NCI-H748 (cell line): ENCODE measurements at regions not wholly inside any gene's neighbourhood (a gene's known extent, or its start where the extent isn't known, plus 50 kb on each side); places are given as distances from the start of the nearest gene placed in this dataset.
"Not testable (repeated sequence)": the region's sequence is repeated elsewhere in the genome, so short reads cannot be mapped to it uniquely, and the experiment has no call there.

Experiments
- DNase-seq: peaks from one replicate; lab custom pipeline; 2025; ENCODE audit not compliant: unreplicated experiment; lab: John Stamatoyannopoulos, UW

DNA sequence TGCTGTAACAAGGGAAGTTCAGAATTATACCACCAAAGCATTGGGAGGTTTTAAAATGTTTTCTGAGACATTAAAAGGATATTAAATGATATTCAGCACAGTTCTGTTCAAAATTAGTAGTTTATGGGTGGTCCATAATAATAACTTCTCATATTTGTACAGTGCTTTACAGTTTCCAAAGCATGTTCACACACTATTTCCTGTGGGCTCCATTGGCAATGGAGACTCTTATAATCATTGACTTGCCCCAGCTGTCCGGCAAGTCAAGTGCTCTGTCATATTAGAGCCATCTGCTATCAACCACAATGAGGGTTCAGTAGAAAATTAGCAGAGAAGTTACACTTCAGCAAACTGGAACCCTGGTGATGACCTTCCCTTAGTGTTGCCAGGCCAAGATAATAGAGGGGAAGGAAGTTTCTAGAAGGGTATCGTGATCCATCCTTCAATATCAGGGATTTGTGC, 526.6 kb upstream of the CCDC196 start:
- no peak for DNase-seq

GRCh38 chr14:65961004-65961403, 525.2 kb upstream of the CCDC196 start:
- DNase-seq = peak; percentile 49

GRCh38 chr14:65962952-65963351, 523.2 kb upstream of the CCDC196 start:
- no peak for DNase-seq

- DNase-seq = no peak
These were observed 521.8 kb upstream of the CCDC196 start for GRCh38 chr14:65964366-65964765.

DNA sequence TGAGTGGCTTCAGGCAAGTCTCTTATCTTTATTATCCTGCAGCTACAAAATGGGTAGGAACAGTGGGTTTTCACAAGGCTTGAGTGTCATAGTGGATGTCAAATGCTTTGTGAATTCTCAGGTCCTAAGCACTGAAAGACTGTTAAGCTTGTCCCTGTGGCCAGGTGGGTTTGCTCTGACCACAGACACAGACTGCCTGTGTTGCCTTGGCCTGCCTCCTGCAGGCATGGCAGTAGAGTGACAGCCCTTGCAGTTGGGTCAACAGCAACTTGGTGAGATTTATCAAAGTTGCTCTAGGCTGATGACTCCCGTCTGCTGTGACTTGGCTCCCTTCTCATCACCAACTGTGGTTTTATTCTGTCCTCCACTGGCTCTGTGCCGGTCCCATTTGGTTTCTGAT, 520.0 kb upstream of the CCDC196 start:
- peak; percentile 20 for DNase-seq

- DNase-seq = no peak
These were observed 513.8 kb upstream of the CCDC196 start for GRCh38 chr14:65972346-65972870.

GRCh38 chr14:65972891-65973290, 513.3 kb upstream of the CCDC196 start:
- DNase-seq = no peak

GRCh38 chr14:65975865-65976264, 510.3 kb upstream of the CCDC196 start:
- DNase-seq = no peak

- peak; percentile 18 for DNase-seq
These were observed 509.3 kb upstream of the CCDC196 start for GRCh38 chr14:65976761-65977404.

GRCh38 chr14:65981192-65981843, 504.9 kb upstream of the CCDC196 start:
- DNase-seq = no peak

DNA sequence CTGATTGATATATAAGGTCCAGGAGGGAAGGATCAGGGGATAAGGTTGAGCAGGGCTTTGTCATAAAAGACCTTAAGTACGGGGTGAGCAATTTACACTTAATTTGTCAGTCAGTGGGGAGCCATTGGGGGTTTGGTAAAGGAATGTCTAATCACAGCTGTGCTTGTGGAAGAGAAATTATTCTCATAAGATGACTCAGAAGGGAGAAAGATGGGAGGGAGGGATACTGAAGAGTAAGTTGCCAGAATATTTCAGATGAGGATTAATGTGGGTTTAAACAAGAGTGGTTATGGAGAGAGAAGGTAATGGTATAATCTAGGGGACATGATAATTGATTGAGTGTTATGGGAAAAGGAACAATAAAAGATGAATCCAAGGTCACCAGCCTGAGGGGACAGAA, 500.1 kb upstream of the CCDC196 start:
- no peak for DNase-seq

DNA sequence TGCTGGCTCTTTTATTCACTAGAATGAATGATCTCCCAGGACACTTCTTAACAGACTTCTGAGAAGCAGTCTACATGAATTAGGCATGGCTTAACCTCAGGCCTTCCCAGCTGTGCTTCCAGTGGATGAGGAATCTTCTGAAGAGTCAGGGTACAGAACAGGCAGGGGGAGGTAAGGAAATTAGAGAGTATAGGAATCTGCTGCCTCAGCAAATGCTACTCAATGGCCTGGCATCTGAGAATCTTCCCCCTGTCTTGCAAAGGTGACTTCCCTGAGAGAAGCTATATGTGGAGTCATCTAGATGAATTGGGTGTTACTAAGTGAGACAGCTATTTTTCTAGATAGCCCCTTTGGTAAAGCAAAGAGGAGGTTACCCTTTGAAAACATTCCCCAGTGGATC, 496.2 kb upstream of the CCDC196 start:
- DNase-seq = no peak

DNA sequence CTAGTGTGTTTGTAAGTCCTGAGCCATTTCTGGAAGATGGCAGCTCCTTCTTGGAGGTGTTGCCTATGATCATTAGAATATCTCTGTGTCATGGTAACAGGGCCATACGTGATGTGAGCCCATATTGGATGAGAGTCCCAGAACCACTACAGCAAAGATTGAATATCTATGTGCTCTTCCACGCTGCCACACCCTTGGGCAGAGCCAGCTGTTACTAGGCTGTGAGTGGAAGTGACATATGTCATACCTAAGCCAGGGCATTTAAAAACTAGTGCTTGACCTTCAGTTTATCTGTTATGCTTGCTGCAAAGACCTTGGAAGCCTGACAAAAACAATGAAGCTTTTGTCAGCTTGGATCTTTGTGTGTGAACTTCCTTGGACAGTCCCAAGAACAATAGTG, 495.1 kb upstream of the CCDC196 start:
- no peak for DNase-seq

- not testable (repeated sequence) for DNase-seq
These were observed 494.2 kb upstream of the CCDC196 start for GRCh38 chr14:65991935-65992334.

GRCh38 chr14:65993103-65993502, 493.1 kb upstream of the CCDC196 start:
- no peak for DNase-seq

- no peak for DNase-seq
These were observed 492.2 kb upstream of the CCDC196 start for GRCh38 chr14:65993996-65994395.

DNA sequence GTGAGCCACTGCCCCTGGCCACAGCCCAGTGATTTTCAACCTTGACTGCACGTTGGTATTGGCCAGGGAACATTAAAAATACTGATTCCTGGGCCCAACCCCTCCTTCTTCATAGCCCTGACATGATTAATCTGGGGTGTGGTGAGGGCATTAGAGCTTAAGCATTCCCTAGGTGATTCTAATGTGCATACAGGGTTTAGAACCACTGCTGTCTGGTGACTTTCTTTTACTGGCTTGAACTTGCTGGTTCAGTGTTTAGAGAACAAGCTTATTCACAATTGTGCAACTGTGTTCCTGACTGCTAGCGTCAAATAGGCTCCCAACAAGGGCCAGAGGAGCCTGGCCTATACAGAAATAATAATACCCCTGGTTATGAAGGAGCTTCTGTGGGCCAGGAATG, 488.8 kb upstream of the CCDC196 start:
- DNase-seq = no peak

DNA sequence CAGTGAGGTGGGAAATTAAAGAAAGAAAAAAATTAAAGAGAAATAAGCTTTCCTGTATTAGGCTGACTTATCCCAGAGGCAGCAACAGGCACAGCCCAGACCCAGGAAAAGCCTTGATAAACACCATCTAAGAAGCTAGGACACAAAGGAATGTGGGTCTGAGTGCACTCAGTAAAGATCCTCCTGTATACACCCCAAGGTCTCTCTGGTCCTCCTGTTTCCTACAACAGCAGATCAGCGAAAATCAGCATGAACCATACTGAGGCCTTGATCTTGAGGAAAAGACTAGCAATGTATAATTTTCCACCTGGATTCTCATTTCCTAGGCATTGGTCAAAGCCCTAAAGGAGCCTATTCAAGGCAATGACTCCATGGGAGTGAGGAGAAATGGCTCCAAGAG, 486.3 kb upstream of the CCDC196 start:
- DNase-seq = no peak

- no peak for DNase-seq
These were observed 485.4 kb upstream of the CCDC196 start for GRCh38 chr14:66000766-66001165.

DNA sequence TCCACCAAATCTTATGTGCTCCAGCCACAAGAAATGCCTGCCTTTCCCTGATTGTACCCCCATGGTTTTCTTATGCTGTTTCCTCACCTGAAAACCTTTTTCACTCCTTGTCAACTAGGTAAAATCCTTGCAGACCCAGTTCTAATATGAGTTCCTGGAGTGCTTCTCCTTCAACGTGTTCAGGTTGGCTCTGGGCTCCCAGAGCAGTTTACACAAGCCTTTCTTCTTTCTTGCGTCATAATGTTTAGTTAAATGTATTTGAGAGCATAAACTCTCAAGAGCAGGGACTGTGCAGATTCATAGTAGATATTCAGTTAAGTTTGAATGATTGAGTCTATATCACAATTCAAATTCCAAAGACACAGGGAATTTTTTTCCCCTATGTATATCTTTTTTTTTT, 484.8 kb upstream of the CCDC196 start:
- DNase-seq = no peak

- no peak for DNase-seq
These were observed 483.0 kb upstream of the CCDC196 start for GRCh38 chr14:66003082-66003730.

DNA sequence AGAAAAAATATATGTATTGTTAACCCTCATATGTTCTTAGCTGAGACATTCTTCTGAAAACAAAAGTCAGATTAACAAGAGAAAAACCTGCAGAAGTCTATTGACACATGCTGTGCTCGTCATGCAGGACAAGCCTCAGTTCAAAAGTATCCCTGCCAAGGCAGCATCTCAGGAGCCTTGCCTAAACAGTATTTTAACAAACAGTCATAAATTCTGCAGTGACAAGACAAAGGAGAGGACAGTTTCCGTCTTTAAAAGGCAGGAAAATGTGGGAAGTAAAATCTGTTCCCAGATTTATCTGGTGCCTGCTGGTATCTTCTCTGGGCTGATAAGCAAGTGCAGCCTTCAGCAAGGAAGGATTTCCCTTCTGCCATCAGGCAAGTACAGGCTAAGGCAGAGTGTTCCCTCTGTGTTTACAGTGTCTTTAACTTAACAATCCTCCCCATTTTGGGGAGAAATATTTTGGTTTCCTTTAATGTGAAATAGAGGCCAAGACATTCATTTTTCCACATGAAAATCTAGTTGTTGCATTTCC, 480.2 kb upstream of the CCDC196 start:
- DNase-seq = no peak
